C4-2B (cell line): ENCODE measurements at regions not wholly inside any gene's neighbourhood (a gene's known extent, or its start where the extent isn't known, plus 50 kb on each side); places are given as distances from the start of the nearest gene placed in this dataset.

Experiments used
- ZFX ChIP-seq: fragments of 450-650 bp; IDR thresholded peaks from 2 replicates; pipeline ENCODE4 v1.6.1; 2017
- TF ChIP-seq, protein P1 (sequence below): fragments of 450-650 bp; conservative IDR thresholded peaks from 2 replicates; pipeline ENCODE4 v1.5.1; 2017; ENCODE audit warnings: mild to moderate bottlenecking

DNA sequence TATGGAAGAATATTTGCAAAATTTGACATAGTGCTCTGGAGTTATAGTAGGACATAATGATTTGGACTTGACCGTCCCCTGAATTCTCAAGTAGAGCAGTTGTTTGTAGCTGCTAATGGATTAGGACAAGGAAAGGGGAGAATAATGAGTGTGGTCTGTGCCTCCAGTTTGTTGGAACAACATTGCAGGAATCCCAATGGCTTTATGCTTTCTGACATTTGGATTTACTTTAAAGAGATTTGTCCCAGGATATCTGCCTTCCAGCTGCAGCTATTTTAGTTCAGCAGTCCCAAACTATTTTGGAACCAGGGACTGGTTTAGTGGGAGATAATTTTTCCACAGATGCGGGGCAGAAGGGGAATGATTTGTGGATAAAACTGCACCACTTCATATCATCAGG lies 648.2 kb downstream of the SLCO4C1 start:
- TF ChIP-seq, protein P1, sequence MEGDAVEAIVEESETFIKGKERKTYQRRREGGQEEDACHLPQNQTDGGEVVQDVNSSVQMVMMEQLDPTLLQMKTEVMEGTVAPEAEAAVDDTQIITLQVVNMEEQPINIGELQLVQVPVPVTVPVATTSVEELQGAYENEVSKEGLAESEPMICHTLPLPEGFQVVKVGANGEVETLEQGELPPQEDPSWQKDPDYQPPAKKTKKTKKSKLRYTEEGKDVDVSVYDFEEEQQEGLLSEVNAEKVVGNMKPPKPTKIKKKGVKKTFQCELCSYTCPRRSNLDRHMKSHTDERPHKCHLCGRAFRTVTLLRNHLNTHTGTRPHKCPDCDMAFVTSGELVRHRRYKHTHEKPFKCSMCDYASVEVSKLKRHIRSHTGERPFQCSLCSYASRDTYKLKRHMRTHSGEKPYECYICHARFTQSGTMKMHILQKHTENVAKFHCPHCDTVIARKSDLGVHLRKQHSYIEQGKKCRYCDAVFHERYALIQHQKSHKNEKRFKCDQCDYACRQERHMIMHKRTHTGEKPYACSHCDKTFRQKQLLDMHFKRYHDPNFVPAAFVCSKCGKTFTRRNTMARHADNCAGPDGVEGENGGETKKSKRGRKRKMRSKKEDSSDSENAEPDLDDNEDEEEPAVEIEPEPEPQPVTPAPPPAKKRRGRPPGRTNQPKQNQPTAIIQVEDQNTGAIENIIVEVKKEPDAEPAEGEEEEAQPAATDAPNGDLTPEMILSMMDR, result no peak
- TF ChIP-seq ZFX, result no peak
